A673 (cell line): ENCODE measurements at regions not wholly inside any gene's neighbourhood (a gene's known extent, or its start where the extent isn't known, plus 50 kb on each side); places are given as distances from the start of the nearest gene placed in this dataset.

Source experiments
- BruUV-seq: library from RNA; stranded (reverse); fragments of 400-500 nt; replicated peaks from 2 replicates; lab custom pipeline; 2021; lab: Mats Ljungman, UMichigan
- CTCF ChIA-PET: fragments of 300-600 bp; sonication (Branson Sonifier 250); formaldehyde crosslinking; loops from one replicate; lab custom pipeline; 2022; ENCODE audit warnings: antibody characterized with exemption; lab: Charles Lee
- POLR2A ChIA-PET: fragments of 300-600 bp; sonication (Branson Sonifier 250); formaldehyde crosslinking; loops from one replicate; lab custom pipeline; 2022; ENCODE audit warnings: antibody characterized with exemption; ENCODE audit not compliant: low non-redundant PET; lab: Charles Lee
- DNase-seq: peaks from one replicate; pipeline ENCODE4 v3.0.0-alpha.2; 2015; ENCODE audit warnings: low spot score
- H3K27ac ChIP-seq: fragments of 200-600 bp; sonication (generic); 2 replicates; pipeline ENCODE4 v1.5.1; 2016; ENCODE audit warnings: mixed run types, low read depth, mild to moderate bottlenecking, mixed read lengths, antibody characterized with exemption, low read length; ENCODE audit not compliant: poor library complexity, severe bottlenecking
- H3K27me3 ChIP-seq: fragments of 200-600 bp; sonication (generic); replicated peaks from 2 replicates; pipeline ENCODE4 v1.6.1; 2017; ENCODE audit warnings: mixed run types, low read depth, mild to moderate bottlenecking, mixed read lengths, antibody characterized with exemption, low read length; ENCODE audit not compliant: insufficient read depth, poor library complexity
- H3K36me3 ChIP-seq: fragments of 200-600 bp; sonication (generic); 2 replicates; pipeline ENCODE4 v1.6.1; 2016; ENCODE audit warnings: mixed run types, mild to moderate bottlenecking, mixed read lengths, antibody characterized with exemption, low read length; ENCODE audit not compliant: insufficient read depth, poor library complexity, severe bottlenecking
- H3K4me1 ChIP-seq: fragments of 200-600 bp; sonication (generic); 2 replicates; pipeline ENCODE4 v1.6.1; 2017; ENCODE audit warnings: mixed run types, mild to moderate bottlenecking, mixed read lengths, antibody characterized with exemption, low read length; ENCODE audit not compliant: insufficient read depth, poor library complexity, severe bottlenecking
- H3K4me3 ChIP-seq: fragments of 200-600 bp; sonication (generic); 2 replicates; pipeline ENCODE4 v1.5.1; 2016; ENCODE audit warnings: low read depth, mixed run types, mild to moderate bottlenecking, mixed read lengths, low read length; ENCODE audit not compliant: poor library complexity, severe bottlenecking
- H3K9me3 ChIP-seq: fragments of 200-600 bp; sonication (generic); 2 replicates; pipeline ENCODE4 v1.6.1; 2016; ENCODE audit warnings: mixed run types, low read depth, mild to moderate bottlenecking, mixed read lengths, antibody characterized with exemption, low read length; ENCODE audit not compliant: poor library complexity, severe bottlenecking
- EZH2 ChIP-seq: fragments of 200-600 bp; sonication (generic); IDR thresholded peaks from 2 replicates; pipeline ENCODE4 v1.6.1; 2017; ENCODE audit warnings: borderline replicate concordance, low read depth, mild to moderate bottlenecking, mixed read lengths, antibody characterized with exemption, low read length; ENCODE audit not compliant: poor library complexity, severe bottlenecking
- intact Hi-C: fragments of 100-400 bp; cut with micrococcal nuclease; formaldehyde crosslinking; loops from one replicate; pipeline ENCODE4 v1.10.0; 2022; ENCODE audit not compliant: unreplicated experiment
- TF ChIP-seq, protein P1 (sequence below): fragments of 300-800, 200-600 bp; sonication (generic); conservative IDR thresholded peaks from 2 replicates; pipeline ENCODE4 v1.5.1; 2017; ENCODE audit warnings: low read depth, mild to moderate bottlenecking, antibody characterized with exemption, low read length, moderate library complexity, mixed read lengths

- H3K9me3 ChIP-seq = peaks cover 5% of the 10 kb centered on the region
- intact Hi-C loops = no loop called here
- no peaks in the 10 kb centered on the region for H3K36me3 ChIP-seq
- no peak for DNase-seq
- ChIA-PET CTCF (no interaction called here), POLR2A (no interaction called here)
- no peaks in the 10 kb centered on the region for H3K4me1 ChIP-seq
- no peak for TF ChIP-seq EZH2
- TF ChIP-seq, protein P1, sequence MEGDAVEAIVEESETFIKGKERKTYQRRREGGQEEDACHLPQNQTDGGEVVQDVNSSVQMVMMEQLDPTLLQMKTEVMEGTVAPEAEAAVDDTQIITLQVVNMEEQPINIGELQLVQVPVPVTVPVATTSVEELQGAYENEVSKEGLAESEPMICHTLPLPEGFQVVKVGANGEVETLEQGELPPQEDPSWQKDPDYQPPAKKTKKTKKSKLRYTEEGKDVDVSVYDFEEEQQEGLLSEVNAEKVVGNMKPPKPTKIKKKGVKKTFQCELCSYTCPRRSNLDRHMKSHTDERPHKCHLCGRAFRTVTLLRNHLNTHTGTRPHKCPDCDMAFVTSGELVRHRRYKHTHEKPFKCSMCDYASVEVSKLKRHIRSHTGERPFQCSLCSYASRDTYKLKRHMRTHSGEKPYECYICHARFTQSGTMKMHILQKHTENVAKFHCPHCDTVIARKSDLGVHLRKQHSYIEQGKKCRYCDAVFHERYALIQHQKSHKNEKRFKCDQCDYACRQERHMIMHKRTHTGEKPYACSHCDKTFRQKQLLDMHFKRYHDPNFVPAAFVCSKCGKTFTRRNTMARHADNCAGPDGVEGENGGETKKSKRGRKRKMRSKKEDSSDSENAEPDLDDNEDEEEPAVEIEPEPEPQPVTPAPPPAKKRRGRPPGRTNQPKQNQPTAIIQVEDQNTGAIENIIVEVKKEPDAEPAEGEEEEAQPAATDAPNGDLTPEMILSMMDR = no peak
- H3K4me3 ChIP-seq = no peak overlapping the region
- H3K27ac ChIP-seq = no peak overlapping the region
- no peaks in the 10 kb centered on the region for H3K27me3 ChIP-seq
- BruUV-seq = no TSS peak
Observed at GRCh38 chr12:115233891-115234543, 550.0 kb upstream of the TBX3 start.

DNA sequence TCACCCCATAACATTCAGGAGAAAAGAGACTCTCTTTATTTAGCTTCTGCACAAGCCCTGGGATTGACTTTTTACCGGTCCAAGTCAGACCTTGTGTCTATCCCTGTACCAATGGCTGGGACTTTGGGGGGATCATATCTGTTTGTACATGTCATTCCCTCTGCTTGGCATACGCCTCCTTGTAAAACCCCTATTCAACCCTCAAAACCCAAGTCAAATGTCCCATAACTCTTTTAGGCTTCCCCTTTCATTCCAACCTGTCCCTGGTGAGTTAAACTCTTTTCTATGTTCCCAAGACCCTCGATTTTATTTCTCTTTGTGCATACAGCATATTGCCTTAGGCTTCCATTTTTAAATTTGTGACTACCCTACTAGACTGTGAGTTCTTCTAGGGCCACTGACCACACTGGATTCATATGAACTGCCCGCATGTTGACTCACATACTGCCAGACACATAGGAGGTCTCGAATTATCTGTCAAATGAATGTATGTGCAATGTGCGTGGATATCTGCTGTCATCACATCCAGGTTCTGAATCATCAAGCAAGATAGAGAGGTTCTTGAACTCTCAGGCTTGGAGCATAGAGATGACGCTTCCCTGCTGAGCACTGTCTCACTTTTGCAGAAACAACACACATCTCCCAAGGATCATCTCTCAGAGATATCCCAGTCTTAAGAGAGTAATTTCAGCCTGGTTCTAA is 548.6 kb upstream of the TBX3 start:
- no TSS peak for BruUV-seq
- DNase-seq = no peak
- ChIA-PET POLR2A (no interaction called here), CTCF (no interaction called here)
- H3K27me3 ChIP-seq = no peaks in the 10 kb centered on the region
- intact Hi-C loops = no loop called here
- no peaks in the 10 kb centered on the region for H3K4me1 ChIP-seq
- H3K27ac ChIP-seq = no peak overlapping the region
- H3K4me3 ChIP-seq = no peak overlapping the region
- no peaks in the 10 kb centered on the region for H3K36me3 ChIP-seq
- H3K9me3 ChIP-seq = peaks cover 5% of the 10 kb centered on the region
- TF ChIP-seq, protein P1 = no peak
- TF ChIP-seq EZH2 = no peak

DNA sequence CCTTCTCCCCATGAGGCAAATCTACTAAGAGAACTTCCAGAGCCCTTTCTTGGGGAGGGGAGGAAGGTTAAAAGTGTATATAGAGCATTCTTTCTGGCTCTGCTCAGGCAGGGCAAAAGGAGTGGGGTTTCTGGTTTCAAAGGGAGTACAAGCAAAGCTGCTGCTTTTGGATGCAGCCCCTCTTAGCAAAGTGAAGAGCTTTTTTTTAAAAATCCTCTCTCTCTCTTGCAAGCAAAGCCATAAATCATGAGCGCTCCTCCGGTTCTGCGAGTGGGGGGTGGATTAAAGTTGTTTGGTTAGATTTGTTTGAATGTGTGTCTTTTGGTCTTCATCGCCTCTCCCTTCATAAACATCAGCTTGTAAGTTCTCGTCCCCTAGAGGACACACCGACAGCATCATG is 546.6 kb upstream of the TBX3 start:
- H3K27me3 ChIP-seq = no peaks in the 10 kb centered on the region
- H3K36me3 ChIP-seq = no peaks in the 10 kb centered on the region
- BruUV-seq = no TSS peak
- no peak overlapping the region for H3K4me3 ChIP-seq
- H3K27ac ChIP-seq = no peak overlapping the region
- ChIA-PET POLR2A (no interaction called here), CTCF (interaction anchor here (0.6 kb wide), 1 partner anchor 571 kb away, joined by 7 read pairs; no protein-coding TSS in a partner anchor)
- intact Hi-C loops = no loop called here
- peaks cover 5% of the 10 kb centered on the region for H3K9me3 ChIP-seq
- no peak for DNase-seq
- no peaks in the 10 kb centered on the region for H3K4me1 ChIP-seq
- TF ChIP-seq, protein P1 = no peak
- no peak for TF ChIP-seq EZH2
